ENCODE measurements at regions not wholly inside any gene's neighbourhood (a gene's known extent, or its start where the extent isn't known, plus 50 kb on each side); places are given as distances from the start of the nearest gene placed in this dataset.

GRCh38 chr5:63811286-63811685, 151.0 kb downstream of the HTR1A start:
- H3K4me3 ChIP-seq (ENCODE audit: low read length) = no peak overlapping the region
- DNase-seq (ENCODE audit: low read depth) = no peak
- TF ChIP-seq CTCF (conservative IDR thresholded peaks at IDR 0.05; ENCODE audit: low read depth, low read length) = no peak

- no peak for TF ChIP-seq CTCF (conservative IDR thresholded peaks at IDR 0.05; ENCODE audit: low read depth, low read length)
- no peak overlapping the region for H3K4me3 ChIP-seq (ENCODE audit: low read length)
- no peak for DNase-seq (ENCODE audit: low read depth)
Observed at GRCh38 chr5:63805151-63805550, 157.1 kb downstream of the HTR1A start.

- TF ChIP-seq CTCF (conservative IDR thresholded peaks at IDR 0.05; ENCODE audit: low read depth, low read length) = no peak
- DNase-seq (ENCODE audit: low read depth) = no peak
Observed at GRCh38 chr5:63803165-63803564, 159.1 kb downstream of the HTR1A start.

GRCh38 chr5:63794979-63795378, 167.3 kb downstream of the HTR1A start:
- no peak for TF ChIP-seq CTCF (conservative IDR thresholded peaks at IDR 0.05; ENCODE audit: low read depth, low read length)
- no peak overlapping the region for H3K4me3 ChIP-seq (ENCODE audit: low read length)
- no peak for DNase-seq (ENCODE audit: low read depth)

More at GRCh38 chr5:63803165-63803564, 159.1 kb downstream of the HTR1A start:
- no peak overlapping the region for H3K4me3 ChIP-seq (ENCODE audit: low read length)

- DNase-seq (ENCODE audit: low read depth) = no peak
- no peak for TF ChIP-seq CTCF (conservative IDR thresholded peaks at IDR 0.05; ENCODE audit: low read depth, low read length)
Observed at GRCh38 chr5:63794296-63794695, 167.9 kb downstream of the HTR1A start.

GRCh38 chr5:63774939-63775338, 187.3 kb downstream of the HTR1A start:
- no peak for TF ChIP-seq CTCF (conservative IDR thresholded peaks at IDR 0.05; ENCODE audit: low read depth, low read length)
- no peak for DNase-seq (ENCODE audit: low read depth)
- no peak overlapping the region for H3K4me3 ChIP-seq (ENCODE audit: low read length)

More at GRCh38 chr5:63794296-63794695, 167.9 kb downstream of the HTR1A start:
- H3K4me3 ChIP-seq (ENCODE audit: low read length) = no peak overlapping the region

- H3K4me3 ChIP-seq (ENCODE audit: low read length) = no peak overlapping the region
- DNase-seq (ENCODE audit: low read depth) = no peak
- TF ChIP-seq CTCF (conservative IDR thresholded peaks at IDR 0.05; ENCODE audit: low read depth, low read length) = no peak
Observed at GRCh38 chr5:63768221-63768620, 194.0 kb downstream of the HTR1A start.
